GM19043 (cell line): ENCODE measurements at regions not wholly inside any gene's neighbourhood (a gene's known extent, or its start where the extent isn't known, plus 50 kb on each side); places are given as distances from the start of the nearest gene placed in this dataset.
"Not testable (repeated sequence)": the region's sequence is repeated elsewhere in the genome, so short reads cannot be mapped to it uniquely, and the experiment has no call there.

ENCODE experiments used
- ATAC-seq: cut with Tn5 transposase; IDR thresholded peaks from one replicate; pipeline ENCODE4 v1.9.1; 2021; ENCODE audit warnings: low read depth; ENCODE audit not compliant: unreplicated experiment

DNA sequence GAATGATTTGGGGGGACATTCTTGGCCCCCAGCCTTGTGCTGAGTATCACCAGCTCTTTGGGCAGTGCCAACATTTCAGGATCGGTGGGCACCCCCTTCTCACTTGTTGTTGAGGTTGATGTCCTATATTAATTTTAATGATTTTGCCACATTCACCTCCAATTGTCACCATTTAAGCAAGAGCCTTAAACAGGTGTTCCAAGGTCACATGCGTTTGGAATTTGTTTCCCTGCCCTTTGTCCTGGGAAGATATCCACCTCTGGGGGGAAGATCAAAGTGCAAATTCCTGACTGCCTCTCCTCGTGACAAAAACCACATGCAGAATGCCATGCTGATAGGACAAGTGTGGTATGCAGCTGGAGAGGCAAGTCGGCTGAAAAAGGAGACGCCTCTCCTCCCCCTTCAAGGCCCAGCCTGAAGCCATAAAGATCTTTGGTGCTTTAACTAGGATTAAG, 72.5 kb upstream of the ID2 start:
- no peak for ATAC-seq

DNA sequence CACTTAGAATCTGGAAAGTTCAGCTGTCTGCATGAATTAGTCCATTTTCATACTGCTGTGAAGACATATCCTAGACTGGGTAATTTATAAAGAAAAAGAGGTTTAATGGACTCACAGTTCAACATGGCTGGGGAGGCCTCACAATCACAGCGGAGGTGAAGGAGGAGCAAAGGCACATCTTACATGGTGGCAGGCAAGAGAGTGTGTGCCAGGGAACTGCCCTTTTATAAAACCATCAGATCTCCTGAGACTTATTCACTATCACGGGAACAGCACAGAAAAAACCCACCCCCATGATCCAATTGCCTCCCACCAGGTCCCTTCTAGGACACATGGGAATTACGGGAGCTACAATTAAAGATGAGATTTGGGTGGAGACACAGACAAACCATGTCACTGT, 71.1 kb upstream of the ID2 start:
- ATAC-seq, result not testable (repeated sequence)

DNA sequence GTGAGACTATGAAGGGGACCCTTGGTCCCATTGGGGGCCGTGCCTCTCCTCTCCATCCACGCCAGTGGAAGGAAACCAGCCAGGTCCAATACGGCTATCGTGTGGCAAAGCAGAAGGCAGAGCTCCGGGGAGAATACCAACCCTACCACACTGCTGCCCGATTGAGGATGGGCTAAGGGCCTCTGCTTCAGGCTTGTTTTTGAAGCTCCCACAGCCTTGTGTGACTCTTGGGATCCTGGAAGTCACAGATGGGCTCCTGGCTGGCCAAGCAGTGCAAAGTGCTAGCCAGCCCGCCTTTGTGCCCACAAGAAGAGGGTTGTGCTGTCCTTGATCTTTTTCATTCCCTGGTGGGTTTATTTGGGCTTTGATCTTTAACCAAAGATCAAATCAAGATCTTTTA, 70.6 kb upstream of the ID2 start:
- no peak for ATAC-seq

DNA sequence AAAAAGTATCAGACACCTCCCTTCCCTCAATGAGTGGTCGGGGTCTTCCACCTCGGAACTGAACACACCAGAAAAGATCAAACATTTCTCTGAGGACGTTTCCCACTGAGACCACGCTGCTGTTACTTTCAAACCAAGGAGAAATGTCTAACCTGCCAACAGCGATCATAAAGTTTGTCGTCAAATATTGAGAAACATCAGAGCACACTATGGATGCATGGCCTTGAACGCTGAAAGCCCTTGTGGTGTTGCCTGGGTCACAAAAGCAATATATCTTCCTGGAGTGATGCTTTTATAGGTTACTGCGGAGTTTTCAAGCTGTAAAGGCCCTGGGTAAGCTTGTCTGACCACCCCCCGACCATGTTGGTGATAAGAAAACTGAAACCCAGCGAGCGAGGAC, 70.2 kb upstream of the ID2 start:
- no peak for ATAC-seq

DNA sequence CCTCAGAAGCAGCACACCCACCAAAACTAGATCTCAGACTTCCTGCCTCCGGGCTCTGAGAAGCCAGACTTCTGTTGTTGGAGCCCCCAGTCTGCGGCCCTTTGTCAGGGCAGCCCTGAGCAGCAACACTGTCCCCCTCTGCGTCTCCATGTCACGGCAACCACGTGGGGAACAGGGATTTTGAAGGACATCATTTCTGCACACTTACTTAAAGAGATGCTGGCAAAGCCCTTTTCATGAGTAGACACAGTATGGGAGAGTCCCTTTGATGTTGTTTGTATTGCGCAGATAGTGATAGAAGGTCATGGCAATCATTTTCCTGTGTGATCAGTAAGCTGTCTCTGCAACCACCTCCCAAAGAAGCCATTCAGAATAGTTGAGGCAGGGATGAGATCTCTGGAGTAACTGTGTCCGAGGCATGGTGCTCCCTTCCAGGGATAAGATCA, 69.1 kb upstream of the ID2 start:
- no peak for ATAC-seq

DNA sequence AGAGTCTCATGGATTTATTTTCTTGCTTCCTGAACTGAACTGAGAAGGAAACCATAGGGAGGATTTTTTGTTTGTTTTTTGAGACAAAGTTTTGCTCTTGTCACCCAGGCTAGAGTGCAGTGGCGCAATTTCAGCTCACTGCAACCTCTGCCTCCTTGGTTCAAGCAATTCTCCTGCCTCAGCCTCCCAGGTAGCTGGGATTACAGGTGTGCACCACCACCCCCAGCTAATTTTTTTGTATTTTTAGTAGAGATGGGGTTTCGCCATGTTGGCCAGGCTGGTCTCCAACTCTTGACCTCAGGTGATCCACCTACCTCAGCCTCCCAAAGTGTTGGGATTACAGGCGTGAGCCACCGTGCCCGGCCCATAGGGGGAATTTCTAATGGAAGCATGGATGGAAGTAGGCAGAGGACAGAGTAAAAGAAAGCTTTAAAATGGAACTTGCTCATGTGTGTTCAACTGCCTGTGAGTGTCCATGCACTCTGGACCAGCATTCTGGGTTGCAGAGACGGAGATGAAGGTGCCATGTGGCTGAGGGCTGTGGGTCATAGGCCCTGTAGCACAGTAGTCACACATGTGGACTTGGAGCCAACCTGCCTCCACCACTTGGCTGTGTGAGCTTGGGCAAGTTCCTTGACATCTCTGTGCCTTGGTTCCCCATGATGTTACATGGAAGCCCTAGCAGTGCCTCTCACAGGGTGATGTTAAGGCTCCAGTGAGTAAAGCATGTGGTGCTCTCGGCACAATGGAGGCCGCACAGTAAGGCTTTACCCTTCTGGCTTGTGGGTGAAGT, 68.5 kb upstream of the ID2 start:
- ATAC-seq, result not testable (repeated sequence)

DNA sequence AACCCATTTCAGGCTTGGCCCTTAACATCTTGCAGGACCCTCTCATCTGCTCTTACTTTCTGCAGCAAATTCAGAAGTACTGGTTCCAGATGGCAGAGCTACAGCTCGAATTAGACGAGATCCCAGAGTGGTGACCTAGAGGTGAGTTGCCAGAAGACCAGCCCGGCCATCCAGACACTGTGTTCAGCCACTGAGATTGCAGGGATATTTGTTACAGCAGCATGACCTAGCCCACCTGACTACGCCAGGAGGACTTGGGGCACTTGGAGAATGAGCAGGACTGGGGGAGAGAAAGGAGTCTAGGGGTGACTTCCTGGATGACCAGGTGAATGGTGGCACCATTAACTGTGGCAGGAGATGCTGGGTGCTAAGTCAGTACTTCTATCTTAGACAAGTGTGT, 67.2 kb upstream of the ID2 start:
- no peak for ATAC-seq

DNA sequence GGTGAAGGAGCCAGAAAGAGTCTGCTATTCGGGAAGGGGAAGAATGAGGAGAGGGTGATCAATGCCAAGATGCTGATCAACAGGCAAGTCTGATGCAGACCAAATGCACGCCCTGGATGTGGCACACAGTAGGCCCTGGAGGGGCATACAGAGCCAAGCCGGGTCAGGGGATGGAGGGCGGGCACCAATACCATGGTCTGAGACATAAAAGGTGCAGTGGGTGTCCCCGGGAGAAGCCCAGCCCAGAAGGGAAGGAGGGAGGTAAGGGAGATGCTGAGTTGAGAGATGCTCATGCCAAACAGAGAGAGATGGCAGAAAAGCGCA, 66.6 kb upstream of the ID2 start:
- no peak for ATAC-seq

DNA sequence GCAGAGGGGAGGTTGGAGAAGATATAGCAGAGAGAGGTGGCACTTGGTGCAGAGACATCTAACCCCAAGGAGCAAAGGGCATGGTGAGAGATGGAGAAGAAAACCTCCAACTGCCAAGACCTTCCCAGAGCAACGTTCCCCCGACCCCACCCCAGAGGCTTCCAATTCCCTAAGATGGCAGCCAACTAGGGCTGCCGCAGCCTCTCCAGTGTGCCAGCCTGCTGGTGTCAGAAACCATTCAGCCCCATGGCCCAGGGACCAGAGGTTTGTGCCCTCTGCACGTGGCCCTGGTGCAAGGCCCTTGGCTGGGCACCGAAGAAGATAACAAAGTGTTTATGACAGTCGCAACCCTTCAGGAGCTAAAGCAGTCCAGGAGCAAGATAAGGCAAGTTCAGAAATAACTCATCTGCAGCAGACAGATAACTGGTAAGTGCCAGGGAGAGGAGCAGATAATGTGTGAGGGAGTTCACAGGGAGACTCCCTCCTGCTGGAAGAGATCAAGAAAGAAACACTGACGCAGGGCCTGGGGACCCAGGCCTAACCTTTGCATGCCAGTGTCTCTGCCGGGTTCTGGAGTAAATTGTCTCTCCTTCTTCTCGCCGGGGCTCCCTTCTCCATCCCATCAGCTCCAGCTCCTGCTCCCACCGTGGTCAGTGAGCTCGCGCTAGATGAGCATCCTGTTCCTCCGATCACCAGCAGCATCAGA, 66.1 kb upstream of the ID2 start:
- ATAC-seq, result no peak

DNA sequence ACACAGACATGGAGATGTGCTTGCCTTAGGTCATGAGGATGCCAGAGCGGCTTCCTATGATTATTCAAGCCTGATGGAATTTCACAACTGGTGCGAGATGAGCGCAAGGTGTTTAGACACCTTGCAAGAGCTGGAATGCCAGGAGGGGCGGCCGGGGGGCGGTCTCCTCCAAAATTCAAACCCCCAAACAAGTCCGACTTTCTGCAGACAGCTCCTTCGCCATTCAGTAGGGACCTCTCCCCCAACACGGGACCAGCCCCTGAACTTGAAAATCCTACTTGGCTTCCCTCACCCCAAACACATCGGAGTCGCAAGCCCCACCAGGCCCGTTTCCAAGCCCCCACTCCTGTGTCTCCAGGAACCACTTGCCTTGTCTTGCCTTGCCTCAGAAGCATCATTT, 64.8 kb upstream of the ID2 start:
- ATAC-seq, result no peak

DNA sequence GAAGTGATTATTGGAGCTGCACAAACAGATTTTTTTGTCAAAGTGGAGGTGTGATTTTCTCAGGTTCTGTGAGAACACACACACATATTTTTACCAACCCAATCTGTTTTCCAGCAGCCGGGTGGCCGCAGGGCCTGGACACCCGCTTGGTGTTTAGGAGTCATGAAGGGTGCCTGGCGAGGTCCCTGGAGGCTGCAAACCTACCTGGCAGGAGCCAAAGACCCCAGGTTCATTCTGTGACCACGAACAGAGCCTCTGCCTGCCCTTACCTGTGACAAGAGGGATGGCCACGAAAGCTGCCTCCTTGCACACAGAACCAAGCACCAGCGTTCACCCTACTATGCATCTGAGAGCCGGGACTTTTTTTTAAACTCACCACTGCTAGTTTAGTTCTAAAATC, 64.3 kb upstream of the ID2 start:
- ATAC-seq, result no peak

DNA sequence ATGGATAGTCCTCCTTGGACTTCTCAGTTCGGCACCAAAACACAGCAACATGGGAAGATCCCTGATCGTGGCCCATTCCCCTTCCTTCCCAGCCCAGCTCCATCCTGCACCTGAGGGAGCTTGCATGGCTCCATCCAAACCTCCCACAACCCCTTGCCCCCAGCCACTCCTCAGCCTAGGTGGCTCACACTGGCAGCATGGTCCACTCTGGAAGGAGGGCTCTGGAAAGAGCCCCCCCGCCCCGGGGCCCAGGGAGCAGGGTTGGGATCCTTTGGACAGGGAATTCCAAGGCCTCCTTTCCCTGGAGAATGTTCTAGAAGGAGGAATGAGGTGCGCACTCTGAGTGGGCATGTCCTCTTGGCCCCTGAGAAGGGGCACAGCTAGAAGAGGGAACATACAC, 62.8 kb upstream of the ID2 start:
- no peak for ATAC-seq

DNA sequence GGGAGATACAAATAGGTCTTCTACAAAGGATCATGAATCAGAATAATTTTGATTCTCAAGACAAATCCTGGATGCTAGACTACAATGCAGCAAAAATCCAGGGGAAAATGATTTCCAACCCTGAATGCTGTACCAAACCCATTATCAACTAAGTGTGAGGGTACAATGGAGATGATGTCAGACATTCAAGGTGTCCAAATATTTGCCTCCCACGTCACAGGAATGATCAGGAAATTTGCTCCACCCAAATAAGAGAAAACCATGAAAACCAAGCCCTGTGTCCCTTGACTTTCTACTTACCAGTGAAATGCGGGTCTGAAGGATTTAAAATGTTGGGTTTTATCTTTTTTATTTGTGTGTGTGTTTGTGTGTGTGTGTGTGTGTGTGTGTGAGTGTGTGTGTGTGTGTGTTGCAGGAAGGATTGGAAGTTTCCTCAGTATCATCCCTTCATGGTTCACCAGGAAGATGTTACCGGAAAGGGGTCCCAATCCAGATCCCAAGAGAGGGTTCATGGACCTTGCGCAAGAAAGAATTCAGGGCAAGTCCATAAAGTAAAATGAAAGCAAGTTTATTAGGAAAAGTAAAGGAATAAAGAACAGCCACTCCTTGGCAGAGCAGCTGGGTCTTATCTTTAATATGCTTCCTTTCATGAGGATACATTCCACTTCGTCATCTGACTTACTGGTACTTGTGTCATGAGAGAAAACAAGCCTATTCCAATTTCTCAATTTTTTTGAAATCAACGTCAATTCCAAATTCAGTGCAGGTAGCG, 61.1 kb upstream of the ID2 start:
- no peak for ATAC-seq

DNA sequence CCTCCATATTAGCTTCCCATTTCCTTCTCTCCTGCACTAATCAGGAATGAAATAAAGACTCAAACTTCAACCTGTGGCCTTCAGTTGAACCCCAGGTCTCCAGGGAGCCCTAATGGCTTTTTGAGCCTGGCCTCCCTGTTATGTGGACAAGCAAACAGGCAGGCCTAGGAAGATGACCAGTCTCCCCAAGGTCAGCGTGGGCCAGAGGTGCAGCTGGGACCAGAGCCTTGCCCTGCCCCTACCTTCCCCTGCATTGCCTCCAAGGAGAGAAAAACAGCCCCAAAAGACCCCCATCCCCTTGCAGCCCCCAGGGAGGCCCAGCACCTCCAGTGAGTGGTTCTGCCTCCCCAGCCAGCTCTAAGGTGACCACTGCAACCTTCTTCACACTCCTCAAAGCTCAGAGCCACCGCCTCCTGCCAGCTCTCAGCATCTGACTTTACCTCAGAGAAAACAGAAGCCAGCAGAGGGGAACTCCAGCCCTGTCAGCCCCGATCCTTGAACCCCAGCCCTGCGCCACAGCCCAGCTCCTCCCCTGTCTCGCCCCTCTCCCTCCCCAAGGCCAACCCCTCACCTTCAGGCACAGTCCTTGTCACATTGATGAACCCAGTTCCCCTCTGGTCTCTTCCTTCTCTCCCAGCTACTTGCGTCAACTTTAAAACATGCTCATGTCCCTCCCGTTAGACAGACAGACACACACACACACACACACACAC, 59.5 kb upstream of the ID2 start:
- ATAC-seq, result no peak

DNA sequence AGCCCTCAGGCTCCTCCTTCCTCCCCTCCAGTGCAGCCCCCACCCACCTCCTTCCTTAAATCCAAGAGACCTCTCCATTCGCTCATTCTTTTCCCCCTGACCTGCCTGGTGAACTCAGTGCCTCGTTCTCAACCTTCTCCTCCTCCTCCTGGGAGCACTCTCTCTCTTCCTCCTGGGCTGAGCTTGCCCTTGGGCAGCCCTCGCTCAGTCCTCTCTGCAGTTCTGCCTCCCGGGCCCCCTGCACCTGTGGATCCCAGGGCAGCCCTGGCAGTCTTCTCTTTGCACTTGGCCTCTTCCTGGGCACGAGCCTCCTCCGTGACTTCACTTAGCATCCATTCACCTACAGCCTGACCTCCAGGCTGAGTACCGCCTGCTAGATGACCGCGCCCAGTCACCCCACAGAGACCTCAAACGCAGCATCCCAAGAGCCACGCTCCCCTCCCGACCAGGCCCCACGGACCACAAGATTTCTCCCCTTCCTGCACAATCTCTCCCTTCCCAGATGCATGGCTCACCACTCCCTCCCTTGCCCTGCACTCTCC, 58.9 kb upstream of the ID2 start:
- no peak for ATAC-seq

DNA sequence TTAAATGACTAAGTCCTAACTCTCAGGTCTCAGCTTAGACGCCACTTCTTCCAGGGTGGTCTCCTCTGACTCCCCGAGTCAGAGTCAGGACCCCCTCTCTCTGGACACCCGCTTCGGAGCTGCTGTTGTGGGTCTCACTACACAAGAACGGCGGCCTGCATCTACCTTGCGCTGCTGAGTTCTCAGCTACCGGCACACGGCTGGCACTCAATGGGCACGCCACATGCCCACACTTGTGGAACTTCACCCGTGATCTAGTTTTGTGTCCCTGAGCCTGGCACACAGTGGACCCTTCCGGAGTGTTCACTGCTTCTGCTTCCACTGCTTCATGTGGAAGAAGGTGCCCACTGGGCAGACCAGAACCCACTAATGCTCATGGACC, 58.3 kb upstream of the ID2 start:
- no peak for ATAC-seq

DNA sequence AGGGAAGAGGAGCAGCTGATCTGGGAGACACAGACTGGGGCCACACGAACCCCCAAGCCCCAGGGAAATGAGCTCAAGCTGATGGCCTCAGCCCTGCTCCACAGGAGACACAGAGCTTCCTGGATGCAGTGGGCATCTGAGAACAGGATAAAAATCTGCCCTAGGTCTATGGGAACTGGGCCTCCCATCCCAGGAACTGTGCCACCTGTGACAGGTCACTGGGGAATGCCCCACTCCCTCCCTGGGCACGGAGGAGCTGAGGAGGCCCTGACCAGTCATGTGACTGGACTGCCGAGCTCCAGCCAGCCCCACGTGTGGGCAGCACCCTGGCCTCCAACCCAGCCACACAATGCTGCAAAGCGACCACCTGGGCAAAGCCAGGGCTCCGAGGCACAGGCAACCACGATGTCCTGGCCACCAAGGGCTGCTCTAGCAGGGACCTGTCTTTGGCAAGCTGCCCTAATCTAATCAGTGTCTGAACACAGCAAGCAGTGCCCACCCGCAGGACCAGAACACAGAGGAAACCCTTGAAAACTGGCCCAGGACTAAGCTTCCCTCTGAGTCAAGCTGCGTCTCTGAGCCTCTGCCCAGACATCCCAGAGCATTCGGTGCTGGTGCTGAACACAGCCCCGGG, 57.8 kb upstream of the ID2 start:
- no peak for ATAC-seq

DNA sequence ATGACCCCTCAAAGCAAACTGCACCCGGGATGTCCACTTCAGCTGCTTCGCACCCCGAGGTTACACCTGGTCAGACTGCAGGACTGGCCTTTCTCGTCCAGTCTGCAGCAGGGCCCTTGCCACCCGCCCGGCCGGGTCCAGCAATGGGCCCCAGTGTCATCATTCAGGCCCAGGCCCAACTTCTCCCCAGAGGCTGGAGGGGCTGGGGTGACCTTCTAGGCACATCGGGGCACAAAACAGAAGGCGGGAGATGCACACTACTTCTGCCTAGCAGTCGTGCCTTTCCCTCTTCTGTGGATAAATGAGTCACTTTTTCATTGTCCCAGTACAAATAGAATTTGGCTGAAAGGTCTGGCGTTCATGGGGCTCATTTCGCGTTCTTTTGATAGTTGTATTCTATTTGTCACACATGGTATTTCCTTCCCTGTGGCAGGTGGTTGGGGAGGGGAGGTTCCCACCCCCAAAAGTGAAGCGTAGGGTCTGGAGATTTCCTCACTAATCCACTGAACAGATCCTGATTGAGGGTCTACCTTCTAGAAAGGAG, 56.9 kb upstream of the ID2 start:
- ATAC-seq, result no peak

DNA sequence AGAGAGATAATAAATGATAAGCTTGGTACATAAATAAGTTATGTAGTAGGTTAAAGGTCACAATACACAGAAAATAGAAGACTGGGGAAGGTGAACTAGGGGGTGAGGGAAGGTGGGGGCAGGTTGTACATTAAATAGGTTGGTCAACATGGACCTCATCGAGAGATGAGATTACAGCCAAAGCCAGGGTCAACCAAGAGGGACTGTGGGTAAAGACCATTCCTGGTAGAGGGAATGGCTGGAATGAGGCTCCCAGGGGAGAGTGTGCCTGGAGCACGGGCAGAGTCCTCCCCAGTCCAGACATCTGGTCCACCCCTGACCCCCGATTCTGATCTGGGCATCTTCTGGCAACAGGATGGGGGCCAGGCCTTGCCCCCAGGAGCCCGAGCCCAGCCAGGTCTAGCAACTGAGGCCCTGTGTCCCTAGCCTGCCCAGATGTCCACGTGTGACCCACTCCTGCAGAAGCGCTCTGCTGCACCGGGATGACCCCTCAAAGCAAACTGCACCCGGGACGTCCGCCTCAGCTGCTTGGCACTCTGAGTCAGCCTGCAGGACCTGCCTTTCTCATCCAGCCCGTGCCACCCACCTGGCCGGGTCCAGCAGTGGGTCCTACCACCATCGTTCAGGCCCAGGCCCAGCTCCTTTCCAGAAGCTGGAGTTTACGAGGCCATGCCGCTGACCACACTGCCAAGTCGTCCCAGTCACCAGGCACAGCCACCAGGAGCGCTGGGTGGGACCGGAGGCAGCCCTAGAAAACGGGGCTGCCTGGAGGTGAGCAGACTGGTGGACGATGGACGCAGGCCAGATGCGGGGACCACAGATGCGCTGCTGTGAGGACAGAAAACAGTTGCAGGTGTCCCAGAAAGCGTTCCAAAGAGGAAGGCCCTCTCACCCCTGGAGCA, 56.2 kb upstream of the ID2 start:
- ATAC-seq, result no peak
